HepG2 (cell line): ENCODE measurements at regions not wholly inside any gene's neighbourhood (a gene's known extent, or its start where the extent isn't known, plus 50 kb on each side); places are given as distances from the start of the nearest gene placed in this dataset.

Source experiments
- ATAC-seq: fragments of 200-7000 bp; cut with Tn5 transposase; 3 replicates; pipeline ENCODE4 v1.9.1; 2020; ENCODE audit warnings: mild to moderate bottlenecking, moderate library complexity
- BruUV-seq: library from RNA; stranded (reverse); fragments of 400-500 nt; replicated peaks from 2 replicates; lab custom pipeline; 2021; lab: Mats Ljungman, UMichigan
- CTCF ChIA-PET: fragments of 300-600 bp; formaldehyde crosslinking; extraction: SDS; loops from one replicate; lab custom pipeline; 2021; ENCODE audit warnings: low total read pairs, inconsistent platforms, low intra/inter-chr PET ratio; lab: Yijun Ruan, JAX
- POLR2A ChIA-PET: fragments of 350-600 bp; sonication (Branson Sonifier 250); formaldehyde crosslinking; loops from one replicate; lab custom pipeline; 2020; ENCODE audit warnings: antibody characterized with exemption, inconsistent platforms; lab: Yijun Ruan, JAX
- DNase-seq: peaks from one replicate; pipeline ENCODE4 v3.0.0-alpha.2; 2015; ENCODE audit warnings: low spot score
- FAIRE-seq: peaks from 3 replicates; lab custom pipeline; 2011; peaks lifted over from hg19 to GRCh38; lab: Jason Lieb, UNC
- H2AFZ ChIP-seq: one replicate; pipeline ENCODE4 v1.6.1; 2011; ENCODE audit warnings: low read length, inconsistent platforms
- H3K27ac ChIP-seq: fragments of 300-600 bp; 3 replicates; pipeline ENCODE4 v1.8.0; 2011; ENCODE audit warnings: mixed run types, mild to moderate bottlenecking, mixed read lengths, low read length, inconsistent platforms; ENCODE audit not compliant: insufficient read depth; ENCODE audit errors: extremely low read length
- H3K27me3 ChIP-seq, 2 experiments: fragments of 200-600 bp in 1 of 2; 2 replicates in 1 of 2; 3 replicates in 1 of 2; pipeline versions ENCODE4 v1.6.0 to v1.8.0; 2011; ENCODE audit warnings: low read length in 2 of 2, mild to moderate bottlenecking in 2 of 2, moderate library complexity in 2 of 2, inconsistent platforms in 1 of 2; ENCODE audit not compliant: insufficient read depth in 2 of 2, control insufficient read depth in 1 of 2
- H3K36me3 ChIP-seq, 2 experiments: fragments of 200-600 bp in 1 of 2; replicated peaks in 1 of 2; 2 replicates in 1 of 2; 3 replicates in 1 of 2; pipeline versions ENCODE4 v1.5.1 to v1.8.0; 2011; ENCODE audit warnings: low read length in 2 of 2, inconsistent platforms in 1 of 2; ENCODE audit not compliant: insufficient read depth in 2 of 2, control insufficient read depth in 1 of 2
- H3K4me1 ChIP-seq: 2 replicates; pipeline ENCODE4 v1.5.1; 2012; ENCODE audit warnings: low read length, inconsistent platforms; ENCODE audit not compliant: insufficient read depth
- H3K4me2 ChIP-seq: 2 replicates; pipeline ENCODE4 v1.6.0; 2011; ENCODE audit warnings: low read depth, low read length, inconsistent platforms
- H3K4me3 ChIP-seq, 3 experiments: fragments of 200-600 bp in 1 of 3; sonication (generic), shearing (Covaris generic) in 1 of 3; replicated peaks in 1 of 3; 2 replicates each; pipeline ENCODE4 v1.5.1; 2011 to 2016; ENCODE audit warnings: low read length in 3 of 3, inconsistent platforms in 2 of 3, low read depth in 2 of 3, mild to moderate bottlenecking in 2 of 3, control low read depth in 1 of 3, mixed read lengths in 1 of 3; ENCODE audit not compliant: insufficient read depth in 1 of 3
- H3K79me2 ChIP-seq: one replicate; pipeline ENCODE4 v1.6.1; 2011; ENCODE audit warnings: low read length, inconsistent platforms; ENCODE audit not compliant: insufficient read depth
- H3K9ac ChIP-seq: 2 replicates; pipeline ENCODE4 v1.6.0; 2011; ENCODE audit warnings: mild to moderate bottlenecking, low read depth, low read length, inconsistent platforms; ENCODE audit not compliant: insufficient read depth
- H3K9me3 ChIP-seq: 2 replicates; pipeline ENCODE4 v1.5.1; 2012; ENCODE audit warnings: mild to moderate bottlenecking, low read length
- H4K20me1 ChIP-seq: 2 replicates; pipeline ENCODE4 v1.6.0; 2011; ENCODE audit warnings: inconsistent platforms, mild to moderate bottlenecking, low read length, moderate library complexity; ENCODE audit not compliant: insufficient read depth
- BCL6 ChIP-seq: IDR thresholded peaks from 2 replicates; pipeline ENCODE4 v1.6.1; 2016; ENCODE audit warnings: missing genetic modification reagents, missing compliant biosample characterization
- CREB3 ChIP-seq: sonication (generic); formaldehyde crosslinking; IDR thresholded peaks from 2 replicates; pipeline ENCODE4 v1.5.0; 2020; ENCODE audit warnings: missing genetic modification reagents
- GLI4 ChIP-seq: sonication (generic); formaldehyde crosslinking; IDR thresholded peaks from 2 replicates; pipeline ENCODE4 v1.5.1; 2020; ENCODE audit warnings: missing genetic modification reagents, mild to moderate bottlenecking, moderate library complexity, borderline replicate concordance
- GPN1 ChIP-seq: sonication (generic); formaldehyde crosslinking; IDR thresholded peaks from 2 replicates; pipeline ENCODE4 v1.5.1; 2020; ENCODE audit warnings: missing genetic modification reagents, borderline replicate concordance
- KMT2A ChIP-seq: sonication (generic); formaldehyde crosslinking; IDR thresholded peaks from 2 replicates; pipeline ENCODE4 v1.4.0; 2020; ENCODE audit warnings: missing genetic modification reagents
- MED1 ChIP-seq: sonication (generic); formaldehyde crosslinking; IDR thresholded peaks from 2 replicates; pipeline ENCODE4 v1.4.0; 2020; ENCODE audit warnings: missing genetic modification reagents
- RBAK ChIP-seq: sonication (generic); formaldehyde crosslinking; IDR thresholded peaks from 2 replicates; pipeline ENCODE4 v1.5.1; 2020; ENCODE audit warnings: mild to moderate bottlenecking, missing genetic modification reagents
- TAF15 ChIP-seq: fragments of 200-400 bp; formaldehyde crosslinking; IDR thresholded peaks from one replicate; pipeline ENCODE4 v1.6.1; 2018; ENCODE audit warnings: mild to moderate bottlenecking, low read depth, low read length; ENCODE audit not compliant: poor library complexity, severe bottlenecking
- ZBTB3 ChIP-seq: sonication (generic); formaldehyde crosslinking; IDR thresholded peaks from 2 replicates; pipeline ENCODE4 v1.4.0; 2020; ENCODE audit warnings: low read depth, mild to moderate bottlenecking, moderate library complexity, missing genetic modification reagents, borderline replicate concordance
- ZNF121 ChIP-seq: sonication (generic); formaldehyde crosslinking; IDR thresholded peaks from 2 replicates; pipeline ENCODE4 v1.5.0; 2020; ENCODE audit warnings: mild to moderate bottlenecking, missing genetic modification reagents
- ZNF335 ChIP-seq: sonication (generic); formaldehyde crosslinking; IDR thresholded peaks from 2 replicates; pipeline ENCODE4 v1.4.0; 2020; ENCODE audit warnings: missing genetic modification reagents
- ZNF431 ChIP-seq: sonication (generic); formaldehyde crosslinking; IDR thresholded peaks from 2 replicates; pipeline ENCODE4 v1.9.0; 2022; ENCODE audit warnings: missing genetic modification reagents, low read depth, mild to moderate bottlenecking, borderline replicate concordance
- ZNF512B ChIP-seq: sonication (generic); formaldehyde crosslinking; IDR thresholded peaks from 2 replicates; pipeline ENCODE4 v1.5.1; 2020; ENCODE audit warnings: missing genetic modification reagents, mild to moderate bottlenecking, borderline replicate concordance
- ZNF530 ChIP-seq: sonication (generic); formaldehyde crosslinking; IDR thresholded peaks from 2 replicates; pipeline ENCODE4 v1.5.0; 2020; ENCODE audit warnings: low read depth, mild to moderate bottlenecking, missing genetic modification reagents
- ZNF879 ChIP-seq: sonication (generic); formaldehyde crosslinking; IDR thresholded peaks from 2 replicates; pipeline ENCODE4 v1.8.1; 2023; ENCODE audit warnings: missing genetic modification reagents
- ZUFSP ChIP-seq: sonication (generic); formaldehyde crosslinking; IDR thresholded peaks from 2 replicates; pipeline ENCODE4 v1.9.0; 2021; ENCODE audit warnings: missing genetic modification reagents, mild to moderate bottlenecking, borderline replicate concordance
- WGBS: methylation state at CpG from one replicate; pipeline ENCODE4 v1.1.6; 2017; ENCODE audit warnings: low lambda C conversion rate; 5-methylcytosine and 5-hydroxymethylcytosine counted together
- in situ Hi-C: cut with HindIII; loops from 2 replicates; pipeline ENCODE4 v1.10.0; 2017; ENCODE audit warnings: low pct_unique_long_range_greater_than_20kb; ENCODE audit not compliant: extremely low pct_ligation_motif_present
- intact Hi-C: fragments of 100-400 bp; cut with micrococcal nuclease; formaldehyde crosslinking; loops from one replicate; pipeline ENCODE4 v1.10.0; 2022; ENCODE audit not compliant: unreplicated experiment
- TF ChIP-seq, protein P1 (sequence below): sonication (generic); formaldehyde crosslinking; IDR thresholded peaks from 2 replicates; pipeline ENCODE4 v1.9.0; 2021; ENCODE audit warnings: missing genetic modification reagents, borderline replicate concordance

- no peak for ATAC-seq
- Histone ChIP-seq H3K9ac (no peak overlapping the region), H3K79me2 (no peaks in the 10 kb centered on the region), H3K36me3 (no peaks in the 10 kb centered on the region)
- TF ChIP-seq ZNF431 (no peak), ZUFSP (no peak), BCL6 (CRISPR knock-in tag) (no peak), ZNF121 (no peak), RBAK (CRISPR knock-in tag) (no peak), ZNF335 (CRISPR knock-in tag) (no peak), TAF15 (no peak), MED1 (CRISPR knock-in tag) (no peak), ZBTB3 (CRISPR knock-in tag) (no peak), ZNF512B (CRISPR knock-in tag) (no peak), GPN1 (no peak), GLI4 (CRISPR knock-in tag) (no peak), KMT2A (CRISPR knock-in tag) (no peak), ZNF879 (CRISPR knock-in tag) (no peak), ZNF530 (CRISPR knock-in tag) (no peak), CREB3 (no peak)
- TF ChIP-seq, protein P1, sequence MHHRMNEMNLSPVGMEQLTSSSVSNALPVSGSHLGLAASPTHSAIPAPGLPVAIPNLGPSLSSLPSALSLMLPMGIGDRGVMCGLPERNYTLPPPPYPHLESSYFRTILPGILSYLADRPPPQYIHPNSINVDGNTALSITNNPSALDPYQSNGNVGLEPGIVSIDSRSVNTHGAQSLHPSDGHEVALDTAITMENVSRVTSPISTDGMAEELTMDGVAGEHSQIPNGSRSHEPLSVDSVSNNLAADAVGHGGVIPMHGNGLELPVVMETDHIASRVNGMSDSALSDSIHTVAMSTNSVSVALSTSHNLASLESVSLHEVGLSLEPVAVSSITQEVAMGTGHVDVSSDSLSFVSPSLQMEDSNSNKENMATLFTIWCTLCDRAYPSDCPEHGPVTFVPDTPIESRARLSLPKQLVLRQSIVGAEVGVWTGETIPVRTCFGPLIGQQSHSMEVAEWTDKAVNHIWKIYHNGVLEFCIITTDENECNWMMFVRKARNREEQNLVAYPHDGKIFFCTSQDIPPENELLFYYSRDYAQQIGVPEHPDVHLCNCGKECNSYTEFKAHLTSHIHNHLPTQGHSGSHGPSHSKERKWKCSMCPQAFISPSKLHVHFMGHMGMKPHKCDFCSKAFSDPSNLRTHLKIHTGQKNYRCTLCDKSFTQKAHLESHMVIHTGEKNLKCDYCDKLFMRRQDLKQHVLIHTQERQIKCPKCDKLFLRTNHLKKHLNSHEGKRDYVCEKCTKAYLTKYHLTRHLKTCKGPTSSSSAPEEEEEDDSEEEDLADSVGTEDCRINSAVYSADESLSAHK = no peak
- TF ChIP-seq, all 625 proteins: peak for 0
- in situ Hi-C loops (no loop called here), intact Hi-C loops (no loop called here)
- Histone ChIP-seq H4K20me1 (no peaks in the 10 kb centered on the region), H3K27me3 (peaks cover 0 to 13% of the 10 kb centered on the region in 2 experiments; a peak in 1 of 5 replicates), H3K4me1 (no peaks in the 10 kb centered on the region), H2AFZ (no peak overlapping the region), H3K27ac (no peak overlapping the region), H3K4me2 (no peak overlapping the region), H3K9me3 (no peaks in the 10 kb centered on the region), H3K4me3 (no peak overlapping the region)
- ChIA-PET POLR2A (no interaction called here), CTCF (no interaction called here)
- no TSS peak for BruUV-seq
- DNase-seq (no peak), FAIRE-seq (no peak)
- WGBS = 2% methylated on average over 2 of the region's 2 CpGs
Measured at GRCh38 chr12:107859367-107859766, 84.9 kb downstream of the ASCL4 start.
